Osteoblast (primary cell): ENCODE measurements at regions not wholly inside any gene's neighbourhood (a gene's known extent, or its start where the extent isn't known, plus 50 kb on each side); places are given as distances from the start of the nearest gene placed in this dataset.

ENCODE experiments used
- DNase-seq: peaks from one replicate; pipeline ENCODE4 v3.0.0; 2011; ENCODE audit warnings: low spot score, mixed read lengths; ENCODE audit not compliant: insufficient read length; ENCODE audit errors: missing footprints
- H2AFZ ChIP-seq: 2 replicates; pipeline ENCODE4 v1.6.0; 2011; ENCODE audit warnings: mild to moderate bottlenecking, low read length
- H3K27ac ChIP-seq: 2 replicates; pipeline ENCODE4 v1.5.1; 2011; ENCODE audit warnings: mild to moderate bottlenecking, low read depth, low read length, moderate library complexity
- H3K27me3 ChIP-seq: 2 replicates; pipeline ENCODE4 v1.6.0; 2012; ENCODE audit warnings: mild to moderate bottlenecking, control low read depth, inconsistent platforms, low read length, moderate library complexity; ENCODE audit not compliant: insufficient read depth
- H3K36me3 ChIP-seq: 2 replicates; pipeline ENCODE4 v1.5.1; 2011; ENCODE audit warnings: mild to moderate bottlenecking, low read length, control low read depth, moderate library complexity; ENCODE audit not compliant: insufficient read depth
- H3K4me1 ChIP-seq: 2 replicates; pipeline ENCODE4 v1.5.1; 2011; ENCODE audit warnings: mild to moderate bottlenecking, low read length, control low read depth, moderate library complexity; ENCODE audit not compliant: insufficient read depth
- H3K4me2 ChIP-seq: 2 replicates; pipeline ENCODE4 v1.6.0; 2011; ENCODE audit warnings: mild to moderate bottlenecking, low read length; ENCODE audit not compliant: insufficient read depth
- H3K4me3 ChIP-seq: fragments of 200-600 bp; sonication (generic); 3 replicates; pipeline ENCODE4 v1.5.1; 2012; ENCODE audit warnings: mild to moderate bottlenecking, low read length, inconsistent platforms; ENCODE audit not compliant: insufficient read depth
- H3K79me2 ChIP-seq: 2 replicates; pipeline ENCODE4 v1.6.0; 2012; ENCODE audit warnings: mild to moderate bottlenecking, low read length, control low read depth, inconsistent platforms; ENCODE audit not compliant: insufficient read depth
- H3K9me3 ChIP-seq: 2 replicates; pipeline ENCODE4 v1.5.1; 2011; ENCODE audit warnings: low read depth, low read length, control low read depth
- H4K20me1 ChIP-seq: 2 replicates; pipeline ENCODE4 v1.6.0; 2012; ENCODE audit warnings: mild to moderate bottlenecking, low read length, control low read depth; ENCODE audit not compliant: insufficient read depth
- TF ChIP-seq, protein P1 (sequence below): IDR thresholded peaks from 2 replicates; pipeline ENCODE4 v1.5.1; 2011; ENCODE audit warnings: mild to moderate bottlenecking, low read depth, low read length, moderate library complexity; ENCODE audit errors: extremely low read depth

- Histone ChIP-seq H3K4me3 (no peak overlapping the region), H2AFZ (no peak overlapping the region), H3K4me1 (no peaks in the 10 kb centered on the region), H3K27me3 (no peaks in the 10 kb centered on the region), H3K79me2 (no peaks in the 10 kb centered on the region), H3K4me2 (no peak overlapping the region), H3K9me3 (no peaks in the 10 kb centered on the region), H4K20me1 (no peaks in the 10 kb centered on the region), H3K27ac (no peak overlapping the region), H3K36me3 (no peaks in the 10 kb centered on the region)
- DNase-seq: no peak
- TF ChIP-seq, protein P1, sequence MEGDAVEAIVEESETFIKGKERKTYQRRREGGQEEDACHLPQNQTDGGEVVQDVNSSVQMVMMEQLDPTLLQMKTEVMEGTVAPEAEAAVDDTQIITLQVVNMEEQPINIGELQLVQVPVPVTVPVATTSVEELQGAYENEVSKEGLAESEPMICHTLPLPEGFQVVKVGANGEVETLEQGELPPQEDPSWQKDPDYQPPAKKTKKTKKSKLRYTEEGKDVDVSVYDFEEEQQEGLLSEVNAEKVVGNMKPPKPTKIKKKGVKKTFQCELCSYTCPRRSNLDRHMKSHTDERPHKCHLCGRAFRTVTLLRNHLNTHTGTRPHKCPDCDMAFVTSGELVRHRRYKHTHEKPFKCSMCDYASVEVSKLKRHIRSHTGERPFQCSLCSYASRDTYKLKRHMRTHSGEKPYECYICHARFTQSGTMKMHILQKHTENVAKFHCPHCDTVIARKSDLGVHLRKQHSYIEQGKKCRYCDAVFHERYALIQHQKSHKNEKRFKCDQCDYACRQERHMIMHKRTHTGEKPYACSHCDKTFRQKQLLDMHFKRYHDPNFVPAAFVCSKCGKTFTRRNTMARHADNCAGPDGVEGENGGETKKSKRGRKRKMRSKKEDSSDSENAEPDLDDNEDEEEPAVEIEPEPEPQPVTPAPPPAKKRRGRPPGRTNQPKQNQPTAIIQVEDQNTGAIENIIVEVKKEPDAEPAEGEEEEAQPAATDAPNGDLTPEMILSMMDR: no peak
These were observed 453.7 kb downstream of the VRK1 start for GRCh38 chr14:97250931-97251330.

GRCh38 chr14:97251491-97252155 lies 454.4 kb downstream of the VRK1 start:
- no peak for DNase-seq
- H4K20me1 ChIP-seq: no peaks in the 10 kb centered on the region
- TF ChIP-seq, protein P1: no peak
- H3K9me3 ChIP-seq: no peaks in the 10 kb centered on the region
- H3K27ac ChIP-seq: no peak overlapping the region
- no peaks in the 10 kb centered on the region for H3K36me3 ChIP-seq
- no peaks in the 10 kb centered on the region for H3K79me2 ChIP-seq
- H3K4me3 ChIP-seq: no peak overlapping the region
- no peak overlapping the region for H2AFZ ChIP-seq
- H3K4me1 ChIP-seq: no peaks in the 10 kb centered on the region
- H3K4me2 ChIP-seq: no peak overlapping the region
- H3K27me3 ChIP-seq: no peaks in the 10 kb centered on the region

- Histone ChIP-seq H3K36me3 (no peaks in the 10 kb centered on the region), H2AFZ (no peak overlapping the region), H3K4me1 (no peaks in the 10 kb centered on the region), H3K4me2 (no peak overlapping the region), H3K9me3 (no peaks in the 10 kb centered on the region), H4K20me1 (no peaks in the 10 kb centered on the region), H3K27me3 (no peaks in the 10 kb centered on the region), H3K79me2 (no peaks in the 10 kb centered on the region), H3K27ac (no peak overlapping the region), H3K4me3 (no peak overlapping the region)
- TF ChIP-seq, protein P1: no peak
- DNase-seq: no peak
These were observed 456.6 kb downstream of the VRK1 start for GRCh38 chr14:97253756-97254155.

DNA sequence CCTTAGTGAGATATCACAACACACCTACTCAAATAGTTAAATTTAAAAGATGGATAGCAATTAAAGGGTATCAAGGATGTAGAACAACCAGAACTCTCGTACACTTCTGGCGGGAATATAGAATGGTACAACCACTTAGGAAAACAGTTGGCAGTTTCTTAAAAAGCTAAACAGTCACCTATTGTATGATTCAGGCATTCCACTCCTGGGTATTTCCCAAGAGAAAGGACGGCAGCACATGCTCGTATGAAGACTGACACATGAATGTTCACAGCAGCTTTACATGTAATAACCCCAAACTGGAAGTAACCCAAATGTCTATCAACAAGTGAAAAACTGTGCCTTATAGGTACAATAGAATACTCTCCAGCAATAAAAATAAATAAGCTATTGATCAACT lies 465.2 kb downstream of the VRK1 start:
- Histone ChIP-seq H3K4me2 (no peak overlapping the region), H3K4me1 (no peaks in the 10 kb centered on the region), H4K20me1 (no peaks in the 10 kb centered on the region), H3K36me3 (no peaks in the 10 kb centered on the region), H2AFZ (no peak overlapping the region), H3K79me2 (no peaks in the 10 kb centered on the region), H3K27ac (no peak overlapping the region), H3K9me3 (no peaks in the 10 kb centered on the region), H3K27me3 (no peaks in the 10 kb centered on the region), H3K4me3 (no peak overlapping the region)
- no peak for DNase-seq
- TF ChIP-seq, protein P1: no peak
